HK-2 (cell line): ENCODE measurements at regions not wholly inside any gene's neighbourhood (a gene's known extent, or its start where the extent isn't known, plus 50 kb on each side); places are given as distances from the start of the nearest gene placed in this dataset.
"Not testable (repeated sequence)": the region's sequence is repeated elsewhere in the genome, so short reads cannot be mapped to it uniquely, and the experiment has no call there.

Source experiments
- DNase-seq: peaks from one replicate; pipeline ENCODE4 v3.0.0-alpha.2; 2018; ENCODE audit not compliant: unreplicated experiment

DNA sequence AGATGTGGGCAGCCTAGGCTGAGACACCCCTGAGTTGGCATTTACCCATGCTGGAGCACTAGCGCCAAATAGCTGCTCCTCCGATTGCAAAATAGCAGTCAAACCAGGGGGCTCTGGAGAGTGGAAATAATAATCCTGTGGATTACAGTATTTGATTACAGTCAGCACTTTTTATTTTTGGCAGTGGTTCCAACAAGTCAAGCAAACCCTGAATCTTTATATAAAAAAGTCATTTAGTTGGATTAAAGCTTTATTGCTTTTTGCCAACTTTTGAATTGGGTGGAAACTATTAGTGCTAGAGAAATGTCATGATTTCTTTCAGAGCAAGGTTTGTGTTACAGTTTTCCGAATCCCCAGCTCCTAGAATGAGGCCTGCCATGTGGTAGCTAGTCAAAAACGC is 99.3 kb upstream of the FAM20A start:
- DNase-seq, result no peak

DNA sequence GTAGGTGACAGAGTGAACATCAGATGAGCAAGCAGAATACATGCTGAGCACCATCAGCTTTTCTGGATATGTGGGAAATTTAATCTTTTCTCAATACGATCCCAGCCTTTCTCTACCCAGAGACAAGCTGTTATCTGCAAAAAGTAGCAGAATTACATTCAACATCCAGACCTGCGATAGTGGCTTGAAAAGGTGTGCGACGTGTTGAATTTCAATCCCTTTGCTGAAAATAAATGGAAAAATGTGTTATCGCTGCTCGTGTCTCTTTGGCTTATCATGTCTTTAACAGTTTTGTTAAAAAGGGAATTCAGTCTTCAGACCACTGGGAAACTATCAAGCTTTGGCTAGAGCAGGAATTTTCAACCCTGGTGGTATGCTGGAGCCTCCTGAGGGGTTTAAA is 98.8 kb upstream of the FAM20A start:
- DNase-seq, result no peak

GRCh38 chr17:68698746-68699145 is 97.6 kb upstream of the FAM20A start:
- DNase-seq, result no peak

GRCh38 chr17:68697850-68698361 is 96.7 kb upstream of the FAM20A start:
- DNase-seq, result no peak

DNA sequence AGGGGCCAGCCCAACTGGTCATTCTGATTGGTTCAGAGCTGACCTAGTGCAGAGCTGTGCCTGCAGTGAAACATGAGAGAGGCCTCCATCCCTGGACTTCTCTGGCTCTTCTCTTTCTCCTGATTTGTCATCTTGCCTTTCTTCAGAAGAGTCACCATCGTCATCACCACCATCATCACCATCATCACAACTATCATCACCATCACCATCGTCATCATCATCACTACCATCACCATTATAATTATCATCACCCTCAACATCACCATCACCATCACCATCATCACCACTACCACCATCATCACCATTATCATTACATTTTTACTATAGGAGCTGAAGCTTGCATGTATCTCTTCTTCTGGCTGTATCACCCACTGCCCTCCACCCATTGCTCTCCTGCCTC is 94.5 kb upstream of the FAM20A start:
- DNase-seq, result no peak

DNA sequence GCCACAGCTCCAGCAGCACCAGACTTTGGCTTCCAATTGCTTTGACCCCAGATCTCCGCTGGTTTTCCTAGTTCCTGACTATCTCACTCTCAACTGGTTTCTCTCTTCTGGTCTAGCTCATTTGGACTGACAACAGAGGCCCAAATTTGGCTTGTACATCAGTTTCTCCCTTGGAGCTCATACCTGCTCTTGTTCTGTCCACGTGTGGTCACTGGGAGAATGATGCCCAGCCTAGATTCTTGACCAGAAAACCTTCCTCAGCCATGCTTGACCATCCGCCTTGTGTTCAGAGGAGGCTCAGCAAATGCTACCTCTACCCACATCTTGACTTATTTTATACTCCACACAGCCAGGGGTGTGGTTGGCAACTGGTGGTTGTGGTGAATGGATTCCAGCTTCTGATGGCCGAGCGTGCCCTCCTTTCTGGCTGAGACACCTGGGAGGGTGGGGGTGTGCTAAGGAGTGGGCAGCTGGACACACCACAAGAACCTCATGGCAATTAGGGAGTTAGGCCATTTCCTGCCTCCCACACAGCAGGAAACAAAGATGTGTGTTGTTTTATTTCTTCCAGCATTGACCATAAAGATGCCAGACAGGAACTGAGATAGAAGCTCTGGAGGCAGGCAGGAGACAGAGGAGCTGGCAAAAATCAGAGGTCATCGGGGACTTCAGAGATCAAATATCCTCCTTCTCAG is 93.8 kb upstream of the FAM20A start:
- DNase-seq, result no peak

DNA sequence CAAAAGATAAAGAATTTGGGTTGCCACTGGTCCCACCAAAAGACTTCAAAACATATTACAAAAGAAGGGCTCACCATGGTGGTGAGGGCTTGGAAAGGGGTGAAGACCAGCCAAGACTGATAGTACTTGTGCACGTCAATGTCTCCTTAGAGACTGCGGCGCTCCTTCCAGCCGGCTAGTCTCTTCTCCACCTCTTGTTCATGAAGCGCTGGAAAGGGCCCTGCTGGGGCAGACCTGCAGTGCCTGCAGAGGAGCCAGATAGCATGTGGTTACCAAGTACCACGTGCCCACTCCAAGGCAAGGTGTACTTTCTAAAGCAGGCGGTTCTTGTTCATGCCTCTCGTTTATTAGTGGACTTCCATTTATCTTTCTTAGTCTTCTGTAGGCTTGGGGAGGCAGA is 92.7 kb upstream of the FAM20A start:
- DNase-seq, result no peak

- DNase-seq, result no peak
Measured at GRCh38 chr17:68693466-68693865, 92.3 kb upstream of the FAM20A start.

- DNase-seq, result no peak
Measured at GRCh38 chr17:68686108-68686988, 85.2 kb upstream of the FAM20A start.

DNA sequence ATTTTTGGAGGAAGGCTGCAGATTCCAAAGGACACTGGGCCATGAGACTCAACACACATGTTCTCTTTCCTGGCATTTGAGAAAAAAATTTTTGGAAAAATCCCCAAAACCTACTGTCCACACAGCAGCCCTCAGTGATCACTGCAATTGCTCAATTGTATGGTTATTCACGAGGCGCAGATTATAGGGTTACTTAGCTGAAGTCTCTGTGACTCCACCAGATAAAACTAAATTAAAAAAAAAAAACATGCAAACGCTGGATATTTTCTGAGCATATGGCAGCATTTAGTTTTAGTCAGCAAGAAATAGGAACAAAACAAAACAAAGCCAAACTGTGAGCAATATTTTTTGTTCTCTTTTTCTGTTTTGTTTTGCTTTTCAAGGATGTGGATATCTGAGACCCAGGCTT is 83.8 kb upstream of the FAM20A start:
- DNase-seq, result no peak

- no peak for DNase-seq
Measured at GRCh38 chr17:68682903-68683302, 81.7 kb upstream of the FAM20A start.

DNA sequence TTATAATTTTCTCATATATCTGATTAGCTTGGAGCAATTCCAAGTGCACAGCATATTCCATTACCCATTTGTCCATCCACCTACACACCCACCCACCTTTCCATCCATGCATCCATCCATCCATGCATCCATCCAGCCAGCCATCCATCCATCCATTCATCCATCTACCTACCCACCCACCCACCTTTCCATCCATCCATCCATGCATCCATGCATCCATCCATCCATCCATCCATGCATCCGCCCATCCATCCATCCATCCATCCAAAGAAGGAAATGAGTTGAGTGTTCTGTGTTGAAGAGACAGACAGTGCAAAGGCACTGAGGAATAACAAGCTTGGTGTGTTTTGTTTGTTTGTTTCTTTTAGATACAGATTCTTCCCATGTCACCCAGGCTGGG is 78.7 kb upstream of the FAM20A start:
- no peak for DNase-seq

GRCh38 chr17:68676856-68677255 is 75.7 kb upstream of the FAM20A start:
- DNase-seq, result no peak

DNA sequence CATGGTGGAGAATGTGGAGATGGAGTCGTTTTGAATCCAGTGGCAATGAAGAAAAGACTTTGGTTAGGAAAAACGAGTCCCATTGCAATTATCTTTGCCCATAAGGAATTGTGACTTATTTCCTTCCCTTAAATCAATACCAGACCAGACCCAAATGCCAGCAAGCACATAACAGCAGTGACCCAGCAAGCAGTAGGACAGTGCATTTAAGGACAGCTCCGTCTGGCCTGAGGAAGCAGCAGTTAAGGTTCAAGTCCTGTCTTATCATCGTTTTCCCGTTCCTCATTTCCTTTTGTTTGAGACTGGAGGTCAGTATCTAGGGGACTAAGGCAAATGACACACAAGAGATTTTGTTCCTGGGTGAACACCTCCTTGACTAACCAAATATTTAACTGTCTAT is 74.6 kb upstream of the FAM20A start:
- no peak for DNase-seq

DNA sequence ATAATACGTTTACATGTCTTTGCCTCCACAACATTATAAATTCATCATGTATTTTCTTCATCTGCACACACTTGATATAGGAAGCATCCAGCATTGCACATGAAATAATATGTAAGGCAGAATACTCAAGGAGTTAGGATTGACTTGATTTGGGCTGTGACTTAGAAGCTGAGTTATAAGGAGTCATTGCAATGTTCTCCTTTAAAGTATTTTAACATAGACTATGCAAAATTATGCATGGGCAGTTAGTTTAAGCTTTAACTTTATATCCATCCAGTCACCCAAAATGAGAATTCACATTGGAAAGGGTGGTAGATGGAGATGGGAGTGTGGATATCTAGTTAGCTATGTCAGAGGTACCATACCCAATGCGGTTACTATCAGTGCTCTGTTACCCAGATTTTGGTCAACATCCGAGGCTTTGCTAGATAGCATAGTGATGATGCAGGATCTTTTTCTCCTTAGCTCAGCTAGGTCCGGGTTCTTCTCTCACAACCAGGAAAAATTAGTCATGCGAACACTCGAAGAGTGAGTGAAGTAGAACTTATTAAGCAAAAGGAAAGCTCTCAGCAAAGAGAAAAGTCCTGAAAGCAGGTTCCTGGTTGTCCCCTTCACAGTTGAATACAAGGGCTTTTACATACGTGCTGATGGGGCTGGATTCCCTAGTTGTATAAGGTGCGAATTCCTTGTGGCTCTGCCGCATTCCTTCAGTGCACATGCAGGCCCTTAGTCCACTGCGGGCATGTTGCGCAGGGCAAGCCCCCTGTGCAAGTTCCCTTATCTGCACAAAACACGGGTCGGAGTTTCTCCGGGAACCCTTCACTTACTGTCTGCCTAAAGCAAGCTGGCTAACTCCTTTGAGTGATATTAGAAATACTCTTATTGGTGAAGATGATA is 73.1 kb upstream of the FAM20A start:
- DNase-seq, result peak; percentile 5

DNA sequence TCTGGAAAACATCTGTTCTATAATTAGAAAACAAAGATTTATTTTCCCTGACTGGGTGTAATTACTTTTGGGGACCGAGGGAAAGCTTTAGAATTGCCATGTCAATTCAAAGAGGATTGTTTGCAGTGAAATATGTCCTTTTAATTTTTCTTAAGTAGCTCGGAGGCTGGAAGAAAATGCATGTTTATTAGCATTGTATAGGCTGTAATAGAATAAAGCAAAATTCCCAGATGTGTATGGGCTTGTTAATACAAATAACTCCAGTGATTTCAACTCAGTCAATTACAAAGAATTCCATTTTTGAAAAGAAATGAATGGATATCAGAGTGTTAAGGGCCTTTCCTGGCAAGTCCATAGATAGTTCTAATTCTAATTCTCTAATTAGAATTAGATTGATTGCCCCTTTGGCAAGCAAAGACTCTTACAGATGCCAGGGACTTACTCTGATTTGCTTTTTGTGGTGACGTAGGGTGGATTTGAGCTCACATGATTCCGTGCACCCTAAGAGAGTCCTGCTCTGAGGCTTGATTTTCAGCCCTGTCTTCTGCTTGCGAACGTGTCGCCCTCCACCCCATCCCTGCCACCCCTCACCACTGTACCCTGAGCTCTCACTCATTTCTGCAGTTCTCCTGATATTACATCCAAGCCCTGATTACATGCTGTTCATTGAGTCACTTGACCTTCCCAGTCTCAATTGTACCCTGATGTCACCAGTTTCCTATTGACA is 70.0 kb upstream of the FAM20A start:
- no peak for DNase-seq

- not testable (repeated sequence) for DNase-seq
Measured at GRCh38 chr17:68666438-68666837, 65.3 kb upstream of the FAM20A start.

DNA sequence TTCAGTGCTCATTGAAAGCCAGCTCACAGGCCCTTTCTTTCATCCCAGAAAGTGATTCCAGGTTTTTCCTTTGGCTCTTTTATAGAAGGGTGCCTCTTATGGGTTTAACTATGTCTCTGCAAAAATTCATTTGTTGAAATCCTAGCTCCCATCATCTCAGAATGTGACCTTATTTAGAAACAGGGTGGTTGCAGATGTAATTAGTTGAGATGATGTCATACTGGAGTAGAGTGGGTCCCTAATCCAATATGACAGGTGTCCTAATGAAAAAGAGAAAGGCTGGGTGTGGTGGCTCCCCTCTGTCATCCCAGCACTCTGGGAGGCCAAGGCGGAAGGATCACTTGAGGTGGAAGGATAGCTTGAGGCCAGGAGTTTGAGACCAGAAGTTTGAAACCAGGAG is 64.2 kb upstream of the FAM20A start:
- DNase-seq, result no peak

DNA sequence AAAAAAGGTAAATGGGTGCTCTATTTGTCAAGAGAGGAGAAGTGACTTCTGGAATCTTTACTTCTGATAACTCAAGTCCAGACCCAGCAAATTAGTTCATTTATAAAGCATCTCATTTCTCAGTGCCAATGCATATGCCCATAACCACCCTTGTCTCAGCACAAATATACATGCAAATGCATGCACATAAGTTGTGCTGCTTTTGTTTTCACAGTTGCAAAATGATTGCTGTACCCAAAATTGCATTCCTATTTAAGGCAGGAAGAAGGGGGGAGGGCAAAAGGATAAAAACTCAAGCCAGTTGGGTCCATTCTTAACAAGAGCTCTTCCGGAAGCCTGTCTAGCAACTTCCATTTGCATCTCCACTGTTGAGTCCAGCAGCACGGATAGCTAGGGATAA is 61.3 kb upstream of the FAM20A start:
- no peak for DNase-seq

DNA sequence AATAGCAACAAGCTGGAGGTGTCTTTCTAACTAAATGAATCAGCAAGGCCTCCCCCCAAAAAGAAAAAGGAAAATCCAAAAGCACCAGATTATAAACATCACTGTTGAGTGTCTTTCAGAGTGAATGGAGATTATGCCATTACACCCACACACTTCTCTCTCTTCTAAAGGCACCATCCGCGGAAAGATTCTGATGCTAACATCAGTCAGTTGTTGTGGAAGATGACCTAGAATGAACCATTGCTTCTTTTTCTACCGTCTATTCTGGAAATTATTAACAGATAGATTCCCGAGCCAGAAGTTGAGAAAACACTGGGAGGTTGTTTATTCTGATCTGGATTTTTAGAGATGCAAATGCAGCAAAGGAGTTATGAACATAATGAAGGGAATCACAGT is 60.9 kb upstream of the FAM20A start:
- DNase-seq, result no peak

GRCh38 chr17:68661265-68662036 is 60.3 kb upstream of the FAM20A start:
- no peak for DNase-seq
